ENCODE measurements at regions not wholly inside any gene's neighbourhood (a gene's known extent, or its start where the extent isn't known, plus 50 kb on each side); places are given as distances from the start of the nearest gene placed in this dataset.
A peak's percentile ranks its signal among the peaks of the same experiment; 100 is the strongest.

- DNase-seq (ENCODE audit: low read depth in 2 of 2): no peak
These were observed 80.1 kb upstream of the STT3B start for GRCh38 chr3:31452495-31453106.

- no peak for DNase-seq (ENCODE audit: low read depth in 2 of 2)
These were observed 79.3 kb upstream of the STT3B start for GRCh38 chr3:31453430-31453829.

GRCh38 chr3:31455524-31455923 lies 77.2 kb upstream of the STT3B start:
- DNase-seq (ENCODE audit: low read depth in 2 of 2): no peak

GRCh38 chr3:31456373-31456772 lies 76.4 kb upstream of the STT3B start:
- no peak for DNase-seq (ENCODE audit: low read depth in 2 of 2)

- no peak for DNase-seq (ENCODE audit: low read depth in 2 of 2)
These were observed 71.3 kb upstream of the STT3B start for GRCh38 chr3:31461426-31461825.

GRCh38 chr3:31462050-31462569 lies 70.6 kb upstream of the STT3B start:
- DNase-seq (ENCODE audit: low read depth in 2 of 2): no peak

GRCh38 chr3:31465999-31466398 lies 66.7 kb upstream of the STT3B start:
- no peak for DNase-seq (ENCODE audit: low read depth in 2 of 2)

- DNase-seq (ENCODE audit: low read depth in 2 of 2): no peak
These were observed 65.9 kb upstream of the STT3B start for GRCh38 chr3:31466866-31467265.

- DNase-seq (ENCODE audit: low read depth in 2 of 2): no peak
These were observed 64.3 kb upstream of the STT3B start for GRCh38 chr3:31468433-31468832.

GRCh38 chr3:31469385-31469784 lies 63.3 kb upstream of the STT3B start:
- no peak for DNase-seq (ENCODE audit: low read depth in 2 of 2)

GRCh38 chr3:31472479-31473390 lies 60.0 kb upstream of the STT3B start:
- DNase-seq (ENCODE audit: low read depth in 2 of 2): peak; percentile 13 to 39

GRCh38 chr3:31476209-31476608 lies 56.5 kb upstream of the STT3B start:
- DNase-seq (ENCODE audit: low read depth in 2 of 2): no peak

GRCh38 chr3:31479431-31479830 lies 53.3 kb upstream of the STT3B start:
- no peak for DNase-seq (ENCODE audit: low read depth in 2 of 2)

GRCh38 chr3:31481697-31482096 lies 51.0 kb upstream of the STT3B start:
- DNase-seq (ENCODE audit: low read depth in 2 of 2): no peak

- DNase-seq (ENCODE audit: low read depth in 2 of 2): no peak
These were observed 50.1 kb upstream of the STT3B start for GRCh38 chr3:31482493-31483200.

Measured in activated CD4-positive, alpha-beta T cell treated with anti-CD3 and anti-CD28 coated beads for 24 hours (primary cell).